G401 (cell line): ENCODE measurements at regions not wholly inside any gene's neighbourhood (a gene's known extent, or its start where the extent isn't known, plus 50 kb on each side); places are given as distances from the start of the nearest gene placed in this dataset.

Experiments used
- DNase-seq: peaks from one replicate; pipeline ENCODE4 v3.0.0-alpha.2; 2015; ENCODE audit warnings: low spot score
- in situ Hi-C: cut with HindIII; loops from 2 replicates; pipeline ENCODE4 v1.10.0; 2016; ENCODE audit warnings: low sequenced_read_pairs, mixed read lengths

- in situ Hi-C loops = no loop called here
- DNase-seq = no peak
These were observed 100.2 kb upstream of the RFC3 start for GRCh38 chr13:33717775-33718174.

GRCh38 chr13:33721724-33722123 is 96.2 kb upstream of the RFC3 start:
- no peak for DNase-seq
- in situ Hi-C loops = no loop called here

DNA sequence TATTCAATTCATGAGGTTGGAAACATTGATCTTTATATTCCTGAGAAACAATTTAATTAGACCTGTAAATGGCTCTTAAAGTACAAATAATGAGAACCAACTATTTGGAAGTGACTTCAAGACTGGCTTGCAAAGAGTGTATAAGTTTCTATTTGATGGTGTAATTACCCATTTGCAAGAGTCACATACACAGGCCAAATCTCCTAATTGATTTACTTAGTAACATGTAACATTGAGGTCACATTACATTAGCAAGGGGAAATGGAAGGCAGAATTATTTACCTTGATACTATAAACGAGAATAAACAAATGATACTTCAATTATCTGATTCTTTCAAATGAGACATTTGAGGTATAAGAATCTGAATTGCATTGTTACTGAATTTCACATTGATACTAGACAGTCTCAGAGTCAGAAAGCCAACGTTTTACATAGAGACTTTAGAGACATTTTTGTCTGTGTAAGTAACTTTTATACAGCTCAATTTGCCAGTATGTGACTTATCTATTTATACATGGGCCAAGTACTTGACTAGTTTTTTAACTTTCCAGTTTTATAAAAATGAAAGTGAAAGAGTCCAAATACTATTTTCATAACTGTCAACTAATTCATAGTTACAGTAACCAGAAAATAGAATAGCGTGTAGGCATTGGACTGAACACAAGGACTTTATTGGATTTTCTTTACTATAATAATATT is 95.6 kb upstream of the RFC3 start:
- DNase-seq = no peak
- in situ Hi-C loops = no loop called here

DNA sequence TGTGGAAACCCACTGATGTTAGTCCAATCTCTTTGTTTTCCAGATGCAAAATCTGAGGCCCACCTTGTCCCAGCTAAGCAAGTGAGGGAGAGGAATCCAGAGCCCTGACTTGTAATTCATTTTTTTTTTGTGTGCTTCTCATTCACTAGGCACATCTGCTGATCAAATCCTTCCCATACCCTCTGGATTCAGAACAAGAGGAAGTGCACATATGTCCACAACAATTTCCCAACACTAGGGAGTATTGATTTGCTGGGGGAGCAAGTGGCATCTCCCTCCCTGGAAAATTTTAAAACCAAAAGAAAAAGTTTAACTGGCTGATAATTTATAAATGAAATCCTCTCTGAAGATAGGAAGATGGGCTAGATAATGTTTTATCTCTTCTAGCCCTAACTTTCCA is 94.6 kb upstream of the RFC3 start:
- DNase-seq = no peak
- in situ Hi-C loops = no loop called here

GRCh38 chr13:33723772-33724435 is 94.0 kb upstream of the RFC3 start:
- in situ Hi-C loops = no loop called here
- peak; percentile 90 for DNase-seq

DNA sequence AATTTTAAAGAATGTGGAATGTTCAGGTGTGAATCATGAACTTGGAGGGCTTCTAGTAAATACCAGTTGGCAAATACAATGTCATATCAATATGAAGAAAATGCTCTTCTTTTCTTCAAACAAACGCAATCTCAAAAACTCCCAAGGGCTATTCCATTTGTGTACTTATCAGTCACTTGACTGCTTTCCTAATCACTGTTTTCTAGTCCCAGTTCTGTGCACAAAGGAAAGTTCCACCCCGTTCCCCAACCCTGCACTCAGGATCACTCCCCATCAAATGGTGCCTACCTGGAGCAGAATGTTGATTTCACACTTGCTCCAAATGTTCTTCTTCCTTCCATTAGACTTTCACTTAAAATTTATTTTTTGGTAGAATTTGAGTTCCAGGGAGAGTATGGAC is 92.6 kb upstream of the RFC3 start:
- DNase-seq = no peak
- in situ Hi-C loops = no loop called here

- DNase-seq = no peak
These were observed 90.5 kb upstream of the RFC3 start for GRCh38 chr13:33727297-33728083.

GRCh38 chr13:33728271-33729037 is 89.5 kb upstream of the RFC3 start:
- in situ Hi-C loops = no loop called here
- peak; percentile 76 for DNase-seq

More at GRCh38 chr13:33727297-33728083, 90.5 kb upstream of the RFC3 start:
- in situ Hi-C loops = no loop called here

- in situ Hi-C loops = no loop called here
These were observed 87.8 kb upstream of the RFC3 start for GRCh38 chr13:33730147-33730546.

DNA sequence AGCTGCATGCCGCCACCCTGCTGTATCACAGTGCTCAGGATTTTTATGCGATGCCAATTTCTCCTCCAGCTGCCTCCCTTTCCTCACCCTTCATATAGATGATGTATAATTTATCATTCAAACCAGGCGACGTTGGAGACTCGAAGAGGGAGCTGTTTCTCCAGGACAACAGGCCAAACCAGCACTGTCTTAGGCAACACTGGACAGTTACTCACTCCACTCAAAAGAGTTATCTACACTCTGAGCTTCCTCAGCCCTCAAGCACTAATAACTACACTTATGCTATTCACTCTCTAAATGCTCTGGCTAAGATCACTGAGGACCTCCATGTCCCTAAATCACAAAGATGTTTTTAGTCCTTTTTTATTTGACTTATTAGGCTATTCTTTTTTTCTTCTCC is 87.3 kb upstream of the RFC3 start:
- no peak for DNase-seq
- in situ Hi-C loops = no loop called here

More at GRCh38 chr13:33730147-33730546, 87.8 kb upstream of the RFC3 start:
- no peak for DNase-seq

DNA sequence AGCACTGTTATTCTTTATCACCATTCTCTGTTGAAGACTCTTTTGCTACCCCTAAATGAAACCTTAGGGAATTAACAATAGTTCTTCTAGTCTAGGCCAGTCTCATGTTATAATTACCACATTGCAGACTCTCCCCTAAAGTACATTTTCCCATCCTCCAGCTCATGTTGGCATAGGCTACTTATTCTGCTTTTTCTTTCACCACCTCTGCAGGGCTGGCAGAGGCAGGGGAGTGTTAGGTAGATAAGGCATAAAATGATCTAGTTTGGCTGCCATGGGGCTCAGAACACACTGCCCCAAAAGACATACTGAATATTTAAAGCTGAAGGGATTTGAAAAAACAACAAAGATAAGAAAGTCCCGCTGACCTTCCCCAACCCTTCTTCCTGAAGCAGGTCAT is 82.7 kb upstream of the RFC3 start:
- no peak for DNase-seq
- in situ Hi-C loops = no loop called here

DNA sequence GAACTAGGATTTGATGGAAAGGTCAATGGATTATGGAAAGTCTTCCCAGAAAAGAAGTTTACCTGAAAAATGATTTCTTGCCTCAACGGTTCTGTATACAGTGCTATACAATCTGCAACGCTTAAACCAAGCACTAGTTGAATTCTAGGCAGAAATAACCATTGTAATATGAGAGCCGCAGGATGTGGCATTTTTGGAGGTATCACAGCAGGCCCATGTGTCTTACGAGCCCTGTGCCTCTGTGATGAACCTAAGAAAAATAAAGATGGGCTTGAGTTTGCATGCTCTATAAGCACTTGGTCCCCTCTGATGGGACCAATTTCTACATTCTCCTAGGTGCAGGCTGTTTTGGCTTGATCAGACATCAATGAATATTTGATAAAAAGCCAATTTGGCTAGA is 78.7 kb upstream of the RFC3 start:
- in situ Hi-C loops = no loop called here

GRCh38 chr13:33740134-33740538 is 77.8 kb upstream of the RFC3 start:
- no peak for DNase-seq
- in situ Hi-C loops = no loop called here

More for the DNA sequence above, 78.7 kb upstream of the RFC3 start:
- DNase-seq = no peak

GRCh38 chr13:33742321-33742720 is 75.6 kb upstream of the RFC3 start:
- DNase-seq = no peak
- in situ Hi-C loops = no loop called here

- in situ Hi-C loops = no loop called here
- no peak for DNase-seq
These were observed 74.2 kb upstream of the RFC3 start for GRCh38 chr13:33743438-33744368.

DNA sequence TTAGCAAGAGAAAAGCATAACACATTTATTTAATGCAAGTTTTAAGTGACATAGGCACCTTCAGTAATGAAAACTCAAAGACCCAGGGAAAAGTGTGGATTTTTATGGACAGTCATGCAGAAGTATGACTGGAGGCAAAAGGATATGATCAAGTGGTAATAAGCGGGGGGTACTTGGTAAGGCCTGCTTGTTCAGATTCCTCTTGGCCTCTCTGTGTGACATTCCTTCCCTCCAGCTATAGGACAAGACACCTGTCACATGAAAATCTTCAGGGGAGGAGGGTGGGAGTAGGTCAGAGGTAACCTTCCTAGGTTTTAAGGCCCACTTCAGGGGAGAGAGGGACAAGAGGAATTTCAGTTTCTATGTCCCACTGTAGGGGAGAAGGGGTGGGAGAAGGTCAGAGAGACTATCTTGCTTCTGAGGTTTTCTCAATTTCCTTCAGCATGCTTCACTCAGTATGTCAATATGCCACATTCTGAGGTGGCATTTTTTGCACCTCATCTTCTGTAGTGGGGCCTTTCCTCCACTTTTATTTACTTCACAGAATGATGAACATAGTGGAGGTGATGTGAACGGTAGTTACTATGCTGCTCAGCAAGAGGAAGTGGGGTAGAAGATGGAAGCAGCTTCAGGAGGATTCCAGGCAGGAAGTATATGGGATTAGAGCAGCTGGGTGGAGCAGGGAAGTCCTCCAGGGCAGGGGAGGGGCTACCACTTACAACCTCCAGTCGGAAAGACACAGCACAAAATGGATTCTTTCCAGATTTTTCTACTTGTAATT is 73.2 kb upstream of the RFC3 start:
- DNase-seq = no peak

DNA sequence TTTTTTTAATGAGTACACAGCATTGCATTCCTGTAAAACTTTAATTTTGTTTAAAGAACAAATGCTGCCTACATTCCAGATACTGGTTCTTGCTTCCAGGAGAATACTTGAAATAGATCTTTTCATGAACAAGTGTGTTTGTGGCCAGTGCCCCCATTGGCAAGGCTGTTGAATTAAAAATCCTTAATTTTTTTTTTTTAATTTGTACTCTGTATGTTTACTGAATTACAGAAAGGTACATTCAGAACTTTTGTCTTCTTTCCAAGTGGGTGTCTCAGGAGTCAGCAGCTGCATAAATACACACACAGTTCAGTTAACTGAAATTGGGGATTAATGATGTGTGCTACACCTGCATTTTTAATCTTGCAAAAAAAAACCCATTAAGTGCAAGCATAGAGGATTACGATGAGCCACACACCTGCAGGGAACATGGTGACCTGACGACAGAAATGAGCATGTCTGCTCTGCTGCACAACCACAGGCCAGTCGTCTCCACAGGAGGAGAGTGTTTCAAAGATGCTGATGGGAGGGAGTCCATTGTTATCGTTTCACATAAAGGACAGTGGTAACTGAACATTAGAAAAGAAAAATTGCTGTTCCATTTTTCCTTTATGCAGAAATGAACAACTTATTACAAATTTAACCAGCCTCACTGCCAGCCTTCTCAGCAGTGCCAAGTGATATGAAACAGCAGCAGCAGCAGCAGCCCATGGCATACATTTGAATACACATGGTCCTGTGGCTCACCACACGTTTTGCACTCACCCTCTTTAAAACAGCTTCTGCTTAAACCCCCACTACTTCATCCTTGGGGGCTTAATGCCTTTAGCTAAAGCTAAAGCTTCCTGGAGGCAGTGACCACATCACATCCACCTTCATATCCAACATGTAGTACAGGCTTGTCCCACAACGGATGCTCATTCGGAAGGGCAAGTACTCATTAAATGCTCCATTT is 72.3 kb upstream of the RFC3 start:
- DNase-seq = no peak
- in situ Hi-C loops = no loop called here

More for the DNA sequence above, 73.2 kb upstream of the RFC3 start:
- in situ Hi-C loops = no loop called here
